Kidney epithelial cell (primary cell): ENCODE measurements at regions not wholly inside any gene's neighbourhood (a gene's known extent, or its start where the extent isn't known, plus 50 kb on each side); places are given as distances from the start of the nearest gene placed in this dataset.

Experiments
- DNase-seq: peaks from one replicate; pipeline ENCODE4 v3.0.0-alpha.2; 2010; ENCODE audit warnings: low read depth
- H3K27me3 ChIP-seq: 2 replicates; pipeline ENCODE4 v1.6.0; 2011; ENCODE audit warnings: low read length; ENCODE audit not compliant: control insufficient read depth, insufficient read depth
- H3K36me3 ChIP-seq: 2 replicates; pipeline ENCODE4 v1.5.1; 2011; ENCODE audit warnings: low read length; ENCODE audit not compliant: control insufficient read depth, insufficient read depth
- H3K4me3 ChIP-seq: 2 replicates; pipeline ENCODE4 v1.5.1; 2011; ENCODE audit warnings: low read depth, mild to moderate bottlenecking, control low read depth, low read length
- TF ChIP-seq, protein P1 (sequence below): IDR thresholded peaks from 2 replicates; pipeline ENCODE4 v1.5.1; 2011; ENCODE audit warnings: mild to moderate bottlenecking, moderate library complexity, low read length, control low read depth, inconsistent platforms; ENCODE audit not compliant: insufficient read depth, poor library complexity, severe bottlenecking

DNA sequence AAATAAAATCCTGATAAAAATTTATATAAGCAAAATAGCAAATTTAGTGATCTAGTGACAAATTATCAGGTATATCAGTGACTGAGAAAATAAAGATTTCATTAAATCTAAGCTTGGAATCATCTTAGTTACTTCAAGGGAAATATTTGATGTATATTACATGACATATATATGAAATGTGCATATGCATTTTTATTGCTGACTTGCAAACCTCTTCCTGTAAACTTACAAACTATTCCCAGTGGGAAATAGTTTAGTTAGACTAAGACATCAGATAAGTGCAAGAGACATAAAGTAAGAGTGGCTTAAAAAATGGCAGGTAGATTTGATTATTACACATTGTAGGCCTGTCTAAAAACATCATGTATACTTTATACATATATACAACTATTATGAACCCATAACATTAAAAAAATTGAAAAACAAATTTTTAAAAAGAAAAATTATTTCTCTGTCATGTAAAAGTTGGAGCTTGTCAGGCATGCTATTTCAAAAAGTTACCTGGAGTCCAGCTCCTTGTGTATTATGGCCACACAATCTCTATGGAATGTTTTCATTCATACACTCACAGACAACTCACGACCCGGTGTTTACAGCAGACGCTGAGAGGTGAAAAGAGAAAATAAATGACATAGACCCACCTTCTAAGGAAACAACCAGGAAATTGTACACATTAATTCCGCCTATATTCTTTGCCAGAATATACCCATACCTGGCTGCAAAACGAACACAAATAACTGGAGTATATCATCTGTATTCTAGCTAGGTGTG lies 724.5 kb downstream of the SLITRK6 start:
- no peaks in the 10 kb centered on the region for H3K36me3 ChIP-seq
- DNase-seq = no peak
- TF ChIP-seq, protein P1, sequence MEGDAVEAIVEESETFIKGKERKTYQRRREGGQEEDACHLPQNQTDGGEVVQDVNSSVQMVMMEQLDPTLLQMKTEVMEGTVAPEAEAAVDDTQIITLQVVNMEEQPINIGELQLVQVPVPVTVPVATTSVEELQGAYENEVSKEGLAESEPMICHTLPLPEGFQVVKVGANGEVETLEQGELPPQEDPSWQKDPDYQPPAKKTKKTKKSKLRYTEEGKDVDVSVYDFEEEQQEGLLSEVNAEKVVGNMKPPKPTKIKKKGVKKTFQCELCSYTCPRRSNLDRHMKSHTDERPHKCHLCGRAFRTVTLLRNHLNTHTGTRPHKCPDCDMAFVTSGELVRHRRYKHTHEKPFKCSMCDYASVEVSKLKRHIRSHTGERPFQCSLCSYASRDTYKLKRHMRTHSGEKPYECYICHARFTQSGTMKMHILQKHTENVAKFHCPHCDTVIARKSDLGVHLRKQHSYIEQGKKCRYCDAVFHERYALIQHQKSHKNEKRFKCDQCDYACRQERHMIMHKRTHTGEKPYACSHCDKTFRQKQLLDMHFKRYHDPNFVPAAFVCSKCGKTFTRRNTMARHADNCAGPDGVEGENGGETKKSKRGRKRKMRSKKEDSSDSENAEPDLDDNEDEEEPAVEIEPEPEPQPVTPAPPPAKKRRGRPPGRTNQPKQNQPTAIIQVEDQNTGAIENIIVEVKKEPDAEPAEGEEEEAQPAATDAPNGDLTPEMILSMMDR = no peak
- no peaks in the 10 kb centered on the region for H3K27me3 ChIP-seq
- H3K4me3 ChIP-seq = no peak overlapping the region

DNA sequence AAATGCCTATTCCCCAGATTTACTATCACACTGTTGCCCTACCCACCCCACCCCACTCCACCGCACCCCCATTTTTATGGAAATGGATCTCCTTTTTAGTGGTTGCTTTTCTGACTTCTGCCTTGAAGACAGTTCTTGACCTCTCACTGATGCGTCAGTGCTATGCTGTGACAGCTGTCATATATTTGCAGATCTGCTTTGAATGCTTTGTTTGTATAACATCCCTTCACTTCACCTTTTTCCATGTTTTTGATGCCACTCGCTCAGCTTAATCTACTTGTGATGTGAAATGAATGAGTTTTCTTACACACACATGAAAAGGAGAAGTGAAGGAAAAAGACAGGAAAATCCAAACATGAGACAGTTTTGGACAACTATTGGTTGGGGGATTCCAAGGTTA lies 731.0 kb downstream of the SLITRK6 start:
- no peak overlapping the region for H3K4me3 ChIP-seq
- TF ChIP-seq, protein P1 = no peak
- no peaks in the 10 kb centered on the region for H3K27me3 ChIP-seq

DNA sequence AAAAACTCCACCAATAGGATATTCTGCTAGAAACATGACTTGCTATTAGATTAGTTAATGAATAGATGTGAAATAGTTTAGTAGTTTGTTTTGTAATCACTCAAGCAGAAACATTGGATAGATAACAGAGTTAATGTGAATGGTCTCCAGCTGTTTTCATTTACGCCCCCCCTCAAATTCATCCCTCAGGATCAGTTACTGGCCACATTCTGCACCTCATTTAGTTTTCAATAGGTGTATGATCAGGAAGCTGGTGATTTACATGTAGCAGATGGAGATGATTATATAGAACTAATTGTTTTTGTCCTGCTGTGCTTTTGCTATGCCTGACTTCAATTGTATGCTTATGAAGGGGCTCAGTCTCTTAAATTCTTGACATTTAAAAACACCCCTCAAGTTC lies 759.0 kb downstream of the SLITRK6 start:
- TF ChIP-seq, protein P1 = no peak
- H3K27me3 ChIP-seq = no peaks in the 10 kb centered on the region
- no peak overlapping the region for H3K4me3 ChIP-seq
- no peak for DNase-seq
- H3K36me3 ChIP-seq = no peaks in the 10 kb centered on the region

More for the DNA sequence above, 731.0 kb downstream of the SLITRK6 start:
- DNase-seq = no peak
- H3K36me3 ChIP-seq = no peaks in the 10 kb centered on the region

DNA sequence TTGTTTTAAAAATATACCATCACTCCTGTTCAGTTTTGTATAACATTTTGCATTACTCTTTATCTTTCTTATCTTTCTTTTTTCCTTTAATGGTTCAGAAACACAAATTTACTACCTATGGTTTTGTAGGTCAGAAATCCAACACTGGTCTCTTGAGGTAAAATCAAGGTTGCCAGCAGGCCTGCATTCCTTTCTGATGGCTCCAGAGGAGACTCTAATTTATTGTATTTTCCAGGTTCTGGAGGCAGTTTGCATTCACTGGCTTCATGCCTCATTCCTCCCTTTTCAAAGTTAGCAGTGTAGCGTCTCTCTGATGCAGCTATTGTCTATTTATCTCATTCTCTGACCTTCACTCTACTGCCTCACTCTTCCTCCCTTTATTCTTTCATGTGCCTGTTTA lies 767.4 kb downstream of the SLITRK6 start:
- TF ChIP-seq, protein P1 = no peak
- H3K36me3 ChIP-seq = no peaks in the 10 kb centered on the region
- DNase-seq = no peak
- H3K27me3 ChIP-seq = no peaks in the 10 kb centered on the region
- no peak overlapping the region for H3K4me3 ChIP-seq

DNA sequence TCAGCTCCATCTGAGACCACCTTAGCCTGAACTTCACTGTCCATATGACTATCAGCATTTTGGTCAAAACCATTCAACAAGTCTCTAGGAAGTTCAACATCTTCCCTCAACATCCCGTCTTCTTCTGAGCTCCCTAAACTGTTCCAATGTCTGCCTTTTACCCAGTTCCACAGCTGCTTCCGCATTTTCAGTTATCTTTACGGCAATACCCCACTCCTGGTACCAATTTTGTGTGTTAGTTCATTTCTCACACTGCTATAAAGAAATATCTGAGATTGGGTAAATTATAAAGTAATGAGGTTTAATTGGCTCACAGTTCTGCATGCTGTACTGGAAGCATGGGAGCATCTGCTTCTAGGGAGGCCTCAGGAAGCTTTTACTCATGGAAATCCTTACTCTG lies 771.2 kb downstream of the SLITRK6 start:
- no peak for DNase-seq
- TF ChIP-seq, protein P1 = no peak
- no peaks in the 10 kb centered on the region for H3K27me3 ChIP-seq

DNA sequence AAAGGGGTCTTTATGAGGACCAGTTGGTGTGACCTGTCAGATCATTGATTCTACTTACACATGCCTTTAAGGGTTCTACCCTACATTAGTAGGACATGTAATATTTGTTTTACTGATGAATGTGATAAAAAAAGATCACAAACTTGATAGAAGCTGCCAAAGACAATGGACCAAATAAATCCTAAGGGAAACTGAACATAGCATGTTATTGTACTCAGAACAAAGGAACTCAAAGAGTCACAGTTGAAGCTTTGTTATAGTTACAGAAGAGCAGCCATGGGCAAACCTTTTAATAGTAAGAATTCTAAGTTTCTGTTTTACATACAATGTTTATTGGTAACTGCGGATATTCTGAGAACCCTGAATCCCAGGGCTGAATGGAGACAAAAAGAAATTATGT lies 780.1 kb downstream of the SLITRK6 start:
- H3K27me3 ChIP-seq = no peaks in the 10 kb centered on the region
- no peak for DNase-seq
- TF ChIP-seq, protein P1 = no peak
- H3K36me3 ChIP-seq = no peaks in the 10 kb centered on the region
- no peak overlapping the region for H3K4me3 ChIP-seq

More for the DNA sequence above, 771.2 kb downstream of the SLITRK6 start:
- no peak overlapping the region for H3K4me3 ChIP-seq
- no peaks in the 10 kb centered on the region for H3K36me3 ChIP-seq
